Right kidney (tissue), 1 donor: ENCODE measurements at regions not wholly inside any gene's neighbourhood (a gene's known extent, or its start where the extent isn't known, plus 50 kb on each side); places are given as distances from the start of the nearest gene placed in this dataset.

Source experiments
- DNase-seq: peaks from one replicate; pipeline ENCODE4 v3.0.0-alpha.2; 2016

DNA sequence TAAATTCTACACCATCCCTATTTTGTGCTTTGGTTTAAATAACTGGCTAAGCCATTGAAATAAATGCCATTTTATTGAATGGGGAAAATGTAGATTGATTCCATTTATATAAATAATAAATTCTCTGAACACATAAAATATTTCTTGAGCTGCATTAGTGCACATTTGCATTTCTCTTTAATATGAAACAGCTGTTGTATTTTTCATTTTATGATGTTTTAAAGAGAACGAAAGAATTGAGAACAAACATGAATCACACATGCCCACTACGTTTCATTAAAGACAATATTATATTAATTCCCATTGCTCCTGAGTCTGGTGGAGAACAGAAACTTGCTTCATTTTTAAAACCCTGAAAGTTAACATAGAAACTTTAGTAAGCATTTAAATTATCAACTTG lies 235.7 kb upstream of the CFAP20DC start:
- DNase-seq: no peak

DNA sequence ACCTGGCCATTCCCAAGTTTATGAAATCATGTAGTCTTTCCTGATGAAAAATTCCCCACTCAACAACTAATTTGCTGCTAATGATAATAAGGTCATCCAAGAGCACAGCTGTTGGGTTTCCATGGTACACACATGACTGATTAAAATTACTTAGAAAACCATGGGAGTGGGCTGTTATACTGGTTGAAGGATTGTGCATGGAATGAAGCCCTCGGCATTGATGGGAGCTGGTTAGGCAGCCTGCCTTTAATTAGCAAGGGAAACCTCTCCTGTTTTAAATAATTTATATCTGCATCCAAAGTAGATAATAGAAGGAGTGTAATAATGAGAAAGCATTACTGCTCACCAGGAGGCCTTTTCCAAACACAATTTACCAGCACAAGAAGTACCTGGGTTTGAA lies 235.1 kb upstream of the CFAP20DC start:
- DNase-seq: no peak

- DNase-seq: no peak
These were observed 230.3 kb upstream of the CFAP20DC start for GRCh38 chr3:59280113-59280512.

DNA sequence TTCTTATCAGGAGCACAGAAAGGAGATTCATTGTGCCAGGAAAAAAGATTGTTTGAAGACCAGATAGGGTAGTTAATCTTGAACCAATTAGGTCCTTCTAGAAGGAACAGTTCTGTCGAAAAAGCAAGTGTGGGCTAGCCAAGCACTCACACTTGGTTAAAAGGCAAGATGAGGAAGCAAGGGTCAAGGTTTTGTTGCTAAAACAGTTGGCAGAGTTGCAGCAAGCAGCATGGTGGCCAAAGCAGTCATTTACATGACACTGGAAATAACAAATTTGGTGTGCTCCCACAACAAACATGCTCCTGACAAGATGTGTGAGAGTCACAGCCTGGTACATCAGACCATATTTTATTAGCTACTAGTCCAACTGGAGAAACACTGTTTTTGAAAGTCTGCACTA lies 228.0 kb upstream of the CFAP20DC start:
- no peak for DNase-seq

DNA sequence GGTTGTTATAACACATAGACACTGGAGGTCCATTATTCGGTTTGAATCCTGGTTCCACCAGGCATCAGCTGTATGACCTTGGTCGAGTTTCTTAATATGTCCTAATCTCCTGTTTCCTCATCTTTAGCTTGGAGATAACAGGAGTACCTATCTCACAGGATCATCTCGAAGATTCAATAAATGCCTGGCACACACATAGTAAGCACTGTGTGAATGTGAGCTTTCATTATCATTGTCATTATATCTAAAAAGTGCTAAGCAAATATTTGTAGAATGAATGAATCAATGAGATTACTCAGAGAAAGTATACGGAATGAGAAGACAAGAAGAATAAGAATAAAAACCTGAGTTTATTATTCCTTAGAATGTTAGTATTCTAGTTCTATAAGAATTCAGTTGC lies 227.4 kb upstream of the CFAP20DC start:
- DNase-seq: no peak

DNA sequence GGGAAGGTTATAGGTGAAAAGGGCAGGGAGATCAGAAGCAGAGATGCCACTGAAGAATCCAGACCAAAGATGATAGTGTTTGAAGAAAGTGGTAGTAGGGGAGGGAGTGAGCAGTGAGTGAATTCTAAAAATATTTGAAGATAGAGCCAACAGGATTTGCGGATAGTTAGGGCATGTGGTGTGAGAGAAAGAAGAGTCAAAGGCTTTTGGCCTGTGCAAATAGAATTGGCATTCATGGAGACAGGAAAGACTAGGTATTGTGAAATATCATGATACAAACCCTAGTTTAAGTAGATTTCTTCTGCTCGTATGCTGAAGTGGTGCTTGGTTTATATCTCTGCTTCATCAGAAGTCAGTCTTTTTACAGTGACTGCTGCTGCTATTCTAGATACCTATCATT lies 224.2 kb upstream of the CFAP20DC start:
- DNase-seq: no peak

DNA sequence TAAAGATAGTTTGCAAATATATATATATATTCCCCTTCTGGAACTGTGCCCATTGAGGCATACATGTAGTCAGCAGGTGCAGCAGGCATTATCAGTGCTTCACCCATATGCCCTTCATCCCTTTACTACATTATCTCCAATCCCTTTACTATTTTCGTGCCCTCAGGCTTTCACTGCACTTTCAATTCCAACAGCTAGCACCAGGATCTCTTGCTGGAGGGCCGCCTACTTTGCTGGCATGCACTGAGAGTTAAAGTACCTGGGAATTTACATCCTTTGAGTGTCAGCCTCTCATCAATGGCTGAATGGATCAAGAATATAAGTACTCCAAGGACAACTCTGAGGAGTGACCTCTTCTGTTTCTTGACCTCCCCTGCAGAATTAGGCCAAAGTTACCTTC lies 222.1 kb upstream of the CFAP20DC start:
- DNase-seq: no peak

DNA sequence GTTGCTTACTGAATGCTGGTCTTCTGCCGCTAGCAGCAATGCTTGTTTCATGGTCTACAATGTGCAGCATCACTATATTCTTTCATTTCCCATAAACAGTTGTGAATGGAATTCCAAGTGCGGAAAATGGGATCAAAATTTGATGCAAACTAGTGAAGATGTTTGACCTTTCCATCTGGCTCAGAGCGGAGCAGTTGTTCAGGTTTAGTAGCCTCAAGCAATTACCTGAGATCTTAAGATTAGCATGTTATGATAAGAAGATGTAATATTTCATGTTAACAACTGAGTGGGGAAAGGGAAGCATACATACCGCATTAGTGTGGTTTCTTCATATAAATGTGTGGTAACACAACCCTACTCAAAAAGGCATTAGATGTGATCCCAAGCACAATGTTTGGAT lies 221.1 kb upstream of the CFAP20DC start:
- DNase-seq: no peak

DNA sequence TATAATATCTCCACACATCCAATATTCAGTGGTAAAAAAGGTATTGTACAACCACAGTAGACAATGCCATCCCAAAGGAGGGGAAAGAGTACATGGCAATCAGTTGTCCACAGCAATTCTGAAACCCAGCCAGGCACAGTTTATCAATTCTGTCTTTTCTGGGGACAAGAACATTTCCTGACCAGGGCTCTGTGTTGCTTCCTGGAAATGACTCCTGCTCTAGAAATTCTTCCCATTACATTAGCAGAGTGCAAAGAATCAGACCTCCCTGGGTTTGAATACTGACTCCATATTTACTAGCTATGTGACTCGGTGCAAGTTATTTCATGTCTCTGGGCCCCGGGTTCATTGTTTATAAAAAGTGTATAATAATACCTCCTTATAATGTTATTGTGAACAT lies 220.4 kb upstream of the CFAP20DC start:
- no peak for DNase-seq

DNA sequence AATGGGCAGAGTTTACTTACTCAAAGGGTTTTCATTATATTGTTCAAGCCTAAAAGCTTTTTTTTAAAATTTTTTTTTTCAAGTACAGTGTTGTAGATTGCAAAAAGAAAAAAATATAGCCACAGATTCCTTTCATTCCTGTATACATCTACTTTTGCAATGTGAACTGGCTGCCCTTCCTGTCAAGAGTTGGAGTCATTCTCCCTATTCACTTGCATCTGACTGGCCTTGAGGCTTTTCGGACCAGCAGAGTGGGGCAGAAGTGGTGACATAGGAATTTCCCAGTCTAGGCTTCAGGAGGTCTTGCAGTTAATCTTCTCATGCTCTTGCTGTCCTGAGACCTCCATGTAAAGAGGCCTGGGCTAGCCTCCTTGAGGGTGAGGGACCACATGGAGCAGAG lies 218.3 kb upstream of the CFAP20DC start:
- DNase-seq: no peak

GRCh38 chr3:59267021-59267420 lies 217.2 kb upstream of the CFAP20DC start:
- DNase-seq: no peak

GRCh38 chr3:59266551-59266950 lies 216.7 kb upstream of the CFAP20DC start:
- no peak for DNase-seq

- DNase-seq: no peak
These were observed 215.7 kb upstream of the CFAP20DC start for GRCh38 chr3:59265566-59265965.

- DNase-seq: no peak
These were observed 214.5 kb upstream of the CFAP20DC start for GRCh38 chr3:59264366-59264765.

- no peak for DNase-seq
These were observed 213.3 kb upstream of the CFAP20DC start for GRCh38 chr3:59263152-59263551.

GRCh38 chr3:59262076-59262498 lies 212.3 kb upstream of the CFAP20DC start:
- DNase-seq: no peak

GRCh38 chr3:59261009-59261408 lies 211.2 kb upstream of the CFAP20DC start:
- no peak for DNase-seq

DNA sequence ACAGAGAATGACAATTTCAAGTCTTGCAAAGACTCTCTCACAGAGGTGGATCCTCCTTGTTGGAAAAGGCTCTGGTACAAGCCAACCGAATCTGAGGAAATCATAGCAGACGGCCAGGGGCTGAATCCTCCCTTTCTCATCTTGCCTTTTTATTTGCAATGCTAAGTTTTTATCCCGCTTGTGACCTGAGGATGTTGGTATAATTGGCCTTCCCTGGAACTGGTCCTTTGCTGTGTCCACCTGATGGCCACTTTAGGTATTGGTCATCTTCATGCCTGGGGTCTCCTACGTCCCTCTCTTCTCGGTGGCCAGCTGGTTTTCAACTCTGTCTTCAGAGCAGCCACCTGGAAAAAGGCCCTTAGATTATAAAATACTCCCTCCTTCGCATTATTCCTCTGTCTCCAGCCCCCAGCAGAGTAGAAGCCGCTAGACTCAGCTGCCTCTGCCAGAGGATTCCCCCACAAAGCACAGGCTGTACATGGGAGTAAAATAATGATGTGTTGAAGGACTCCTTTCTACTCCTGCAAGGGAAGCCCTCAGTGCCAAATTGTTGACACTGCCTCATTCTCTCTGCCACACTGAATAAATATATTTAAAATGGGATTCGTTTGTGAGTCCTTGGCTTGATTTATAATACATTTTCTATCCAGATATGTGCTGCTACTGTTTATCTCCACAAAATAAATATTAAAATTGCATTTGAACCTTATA lies 208.9 kb upstream of the CFAP20DC start:
- DNase-seq: no peak

DNA sequence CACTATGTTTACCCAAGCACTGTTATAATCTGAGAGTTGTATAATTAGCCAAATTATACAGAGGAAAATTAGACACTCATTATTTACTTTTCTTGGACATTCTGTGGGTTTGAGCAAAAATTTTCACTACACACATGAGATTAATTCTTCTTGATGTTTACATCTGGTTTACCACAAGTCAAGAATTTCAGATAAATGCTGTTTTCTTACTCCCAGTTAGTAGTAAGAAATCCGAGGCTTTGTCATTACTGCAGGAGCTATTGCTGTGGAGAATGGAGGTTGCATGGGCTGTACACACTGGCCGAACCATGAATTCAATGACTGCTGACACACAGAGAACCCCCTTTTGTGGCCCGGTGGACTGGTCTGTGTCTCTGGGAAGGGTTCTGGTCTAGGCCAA lies 207.7 kb upstream of the CFAP20DC start:
- DNase-seq: no peak

- DNase-seq: no peak
These were observed 206.4 kb upstream of the CFAP20DC start for GRCh38 chr3:59256230-59256629.

GRCh38 chr3:59254976-59255375 lies 205.2 kb upstream of the CFAP20DC start:
- DNase-seq: no peak

GRCh38 chr3:59254433-59254832 lies 204.6 kb upstream of the CFAP20DC start:
- DNase-seq: no peak

- no peak for DNase-seq
These were observed 203.7 kb upstream of the CFAP20DC start for GRCh38 chr3:59253523-59253922.

DNA sequence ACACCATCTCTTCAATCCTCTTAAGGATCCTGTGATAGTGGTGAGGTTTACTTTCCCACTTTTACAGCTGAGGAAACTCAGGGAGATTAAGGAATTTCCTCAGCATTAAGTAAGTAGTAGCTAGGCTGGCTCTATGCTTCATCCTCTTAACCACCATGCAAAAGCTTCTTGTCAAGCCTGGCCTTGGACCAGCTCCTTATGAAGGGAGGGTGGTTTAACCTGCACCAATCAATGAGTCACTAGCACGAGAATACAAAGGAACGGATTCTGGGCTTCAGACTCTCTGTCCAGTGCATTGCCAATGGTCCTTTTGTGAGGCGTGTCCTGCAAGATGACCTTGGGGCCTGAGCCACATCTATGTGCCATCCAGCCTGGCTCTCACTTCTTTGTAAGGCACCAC lies 202.0 kb upstream of the CFAP20DC start:
- no peak for DNase-seq

DNA sequence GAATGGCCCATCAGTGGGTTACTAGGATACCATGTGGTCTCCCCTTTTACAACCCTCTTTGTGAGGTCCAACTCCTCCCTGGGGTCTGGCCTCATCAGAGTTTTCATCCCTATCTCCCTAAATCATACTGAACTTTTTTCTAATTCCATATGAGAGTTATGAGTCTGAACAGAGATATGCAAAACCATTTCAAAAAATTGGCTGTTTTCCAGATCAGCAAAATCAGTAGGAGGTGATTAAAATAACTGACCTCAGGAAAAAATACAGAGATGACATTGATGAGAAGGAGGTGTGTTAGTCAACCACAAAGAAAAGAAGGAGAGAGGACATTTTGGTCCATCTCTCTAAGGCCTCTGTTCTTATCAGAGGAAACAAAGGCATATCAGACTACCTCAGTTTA lies 200.8 kb upstream of the CFAP20DC start:
- DNase-seq: no peak
